ENCODE measurements at regions not wholly inside any gene's neighbourhood (a gene's known extent, or its start where the extent isn't known, plus 50 kb on each side); places are given as distances from the start of the nearest gene placed in this dataset.

- TF ChIP-seq CTCF (IDR thresholded peaks at IDR 0.05; ENCODE audit: extremely low read depth in 1 of 2, insufficient read depth in 1 of 2, low read depth in 1 of 2, low read length in 2 of 2) (no peak), POLR2A (IDR thresholded peaks at IDR 0.05; ENCODE audit: low read depth, low read length) (no peak), POLR2AphosphoS5 (IDR thresholded peaks at IDR 0.05; ENCODE audit: insufficient read depth, low read depth, low read length) (no peak), GATA2 (IDR thresholded peaks at IDR 0.05; ENCODE audit: insufficient read depth, insufficient read length, low read depth, low read length) (no peak), MYC (IDR thresholded peaks at IDR 0.05; ENCODE audit: low read depth, low read length) (no peak), MAX (IDR thresholded peaks at IDR 0.05; ENCODE audit: insufficient read depth, insufficient read length) (no peak), EZH2 (IDR thresholded peaks at IDR 0.05; ENCODE audit: borderline replicate concordance, low read depth, low read length, severe bottlenecking) (no peak), JUN (IDR thresholded peaks at IDR 0.05; ENCODE audit: borderline replicate concordance, insufficient read depth, insufficient read length, low read depth) (no peak), FOS (IDR thresholded peaks at IDR 0.05; ENCODE audit: borderline replicate concordance, insufficient read depth, low read length) (no peak)
Measured at GRCh38 chr1:232212253-232212652, 417.7 kb downstream of the SIPA1L2 start.

All from endothelial cell of umbilical vein (primary cell).